GM21576 (cell line): ENCODE measurements at regions not wholly inside any gene's neighbourhood (a gene's known extent, or its start where the extent isn't known, plus 50 kb on each side); places are given as distances from the start of the nearest gene placed in this dataset.

Experiments
- ATAC-seq: cut with Tn5 transposase; IDR thresholded peaks from one replicate; pipeline ENCODE4 v1.9.1; 2021; ENCODE audit warnings: mild to moderate bottlenecking, moderate library complexity; ENCODE audit not compliant: unreplicated experiment

GRCh38 chr7:38069052-38069451 is 109.0 kb upstream of the STARD3NL start:
- no peak for ATAC-seq

- ATAC-seq: no peak
Measured at GRCh38 chr7:38070718-38071117, 107.3 kb upstream of the STARD3NL start.

- no peak for ATAC-seq
Measured at GRCh38 chr7:38086857-38087256, 91.2 kb upstream of the STARD3NL start.

GRCh38 chr7:38102507-38102906 is 75.5 kb upstream of the STARD3NL start:
- no peak for ATAC-seq

GRCh38 chr7:38105874-38106483 is 72.1 kb upstream of the STARD3NL start:
- peak; percentile 68 for ATAC-seq

GRCh38 chr7:38107486-38107893 is 70.6 kb upstream of the STARD3NL start:
- no peak for ATAC-seq

GRCh38 chr7:38112075-38112474 is 66.0 kb upstream of the STARD3NL start:
- ATAC-seq: no peak

GRCh38 chr7:38120076-38120475 is 58.0 kb upstream of the STARD3NL start:
- ATAC-seq: no peak

GRCh38 chr7:38122501-38122900 is 55.5 kb upstream of the STARD3NL start:
- no peak for ATAC-seq

- ATAC-seq: no peak
Measured at GRCh38 chr7:38123494-38123893, 54.6 kb upstream of the STARD3NL start.

GRCh38 chr7:38127216-38128207 is 50.5 kb upstream of the STARD3NL start:
- ATAC-seq: no peak
